CD4-positive, alpha-beta T cell (primary cell): ENCODE measurements at regions not wholly inside any gene's neighbourhood (a gene's known extent, or its start where the extent isn't known, plus 50 kb on each side); places are given as distances from the start of the nearest gene placed in this dataset.

Source experiments
- ATAC-seq: fragments of 200-7000 bp; cut with Tn5 transposase; one replicate; pipeline ENCODE4 v1.10.0; 2022; ENCODE audit warnings: mild to moderate bottlenecking; ENCODE audit not compliant: poor library complexity
- CTCF ChIA-PET: fragments of 350-600 bp; sonication (Branson Sonifier 250); formaldehyde crosslinking; loops from one replicate; lab custom pipeline; 2021; ENCODE audit warnings: antibody characterized with exemption, inconsistent platforms; lab: Charles Lee
- POLR2A ChIA-PET: fragments of 350-600 bp; sonication (Branson Sonifier 250); formaldehyde crosslinking; loops from one replicate; lab custom pipeline; 2021; ENCODE audit warnings: antibody characterized with exemption, inconsistent platforms; lab: Charles Lee
- DNase-seq, 14 experiments: peaks; one replicate each; pipeline ENCODE4 v3.0.0-alpha.2; 2013 to 2020; ENCODE audit warnings: mixed read lengths in 2 of 14
- H3K27ac ChIP-seq, 2 donors: one replicate each; pipeline versions ENCODE4 v1.5.1 to v1.7.0; 2013; ENCODE audit warnings: low read length in 2 of 2, low read depth in 1 of 2, mild to moderate bottlenecking in 1 of 2
- H3K27me3 ChIP-seq, 2 experiments: 1 replicate in 1 of 2; 2 replicates in 1 of 2; pipeline versions ENCODE4 v1.6.1 to v1.7.0; 2013; ENCODE audit warnings: low read length in 2 of 2, control low read depth in 1 of 2, mild to moderate bottlenecking in 1 of 2, moderate library complexity in 1 of 2; ENCODE audit not compliant: insufficient read depth in 2 of 2, control insufficient read depth in 1 of 2
- H3K36me3 ChIP-seq: one replicate; pipeline ENCODE4 v1.6.1; 2013; ENCODE audit warnings: low read length, control low read depth; ENCODE audit not compliant: insufficient read depth
- H3K4me1 ChIP-seq: one replicate; pipeline ENCODE4 v1.6.1; 2013; ENCODE audit warnings: low read length, control low read depth; ENCODE audit not compliant: insufficient read depth
- H3K4me3 ChIP-seq: one replicate; pipeline ENCODE4 v1.5.1; 2013; ENCODE audit warnings: mild to moderate bottlenecking, low read length, moderate library complexity
- H3K9me3 ChIP-seq, 2 experiments: 1 replicate in 1 of 2; 2 replicates in 1 of 2; pipeline versions ENCODE4 v1.6.1 to v1.7.0; 2013; ENCODE audit warnings: low read length in 2 of 2, mild to moderate bottlenecking in 2 of 2, control low read depth in 1 of 2, moderate library complexity in 1 of 2; ENCODE audit not compliant: control insufficient read depth in 1 of 2, insufficient read depth in 1 of 2
- H3K27ac Mint-ChIP-seq: one replicate; pipeline ENCODE4 v1.8.0; 2020; ENCODE audit warnings: mixed read lengths
- H3K27me3 Mint-ChIP-seq: one replicate; pipeline ENCODE4 v1.8.0; 2021; ENCODE audit warnings: mixed read lengths
- H3K36me3 Mint-ChIP-seq: one replicate; pipeline ENCODE4 v1.8.0; 2021; ENCODE audit warnings: low read depth, mixed read lengths
- H3K4me1 Mint-ChIP-seq: one replicate; pipeline ENCODE4 v1.8.0; 2021; ENCODE audit warnings: low read depth, mixed read lengths
- H3K4me3 Mint-ChIP-seq: one replicate; pipeline ENCODE4 v1.8.0; 2020; ENCODE audit warnings: mild to moderate bottlenecking, mixed read lengths
- H3K9me3 Mint-ChIP-seq: one replicate; pipeline ENCODE4 v1.8.0; 2020; ENCODE audit warnings: mixed read lengths
- CTCF ChIP-seq: fragments of 200-600 bp; IDR thresholded peaks from one replicate; pipeline ENCODE4 v1.8.0; 2022; ENCODE audit warnings: antibody characterized with exemption, mild to moderate bottlenecking
- intact Hi-C, 2 experiments: fragments of 100-400 bp; cut with DNase I in 1 of 2; cut with micrococcal nuclease in 1 of 2; formaldehyde crosslinking; loops; one replicate each; pipeline versions ENCODE4 v1.15.1 to v1.9.0; 2023 to 2025; cut with DNase I, micrococcal nuclease

- Histone ChIP-seq H3K4me3 (no peak overlapping the region), H3K9me3 (no peaks in the 10 kb centered on the region), H3K27me3 (no peaks in the 10 kb centered on the region), H3K36me3 (no peaks in the 10 kb centered on the region), H3K4me1 (no peaks in the 10 kb centered on the region), H3K27ac (no peak overlapping the region)
- POLR2A ChIA-PET = no interaction called here
- ATAC-seq (no peak), DNase-seq (no peak)
- H3K9me3 Mint-ChIP-seq = peaks cover 2% of the 10 kb centered on the region
- no peaks in the 10 kb centered on the region for H3K4me1 Mint-ChIP-seq
- intact Hi-C loops = no loop called here
- H3K27ac Mint-ChIP-seq = no peak overlapping the region
- peaks cover 34% of the 10 kb centered on the region for H3K27me3 Mint-ChIP-seq
- CTCF ChIA-PET = no interaction called here
- no peak for TF ChIP-seq CTCF
- H3K36me3 Mint-ChIP-seq = no peaks in the 10 kb centered on the region
- no peak overlapping the region for H3K4me3 Mint-ChIP-seq
Observed at GRCh38 chr2:234632527-234633391, 135.9 kb upstream of the ARL4C start.

GRCh38 chr2:234631646-234632514, 135.0 kb upstream of the ARL4C start:
- H3K27me3 Mint-ChIP-seq = peaks cover 37% of the 10 kb centered on the region
- POLR2A ChIA-PET = no interaction called here
- intact Hi-C loops = no loop called here
- no peaks in the 10 kb centered on the region for H3K9me3 ChIP-seq
- DNase-seq (no peak), ATAC-seq (no peak)
- H3K36me3 Mint-ChIP-seq = no peaks in the 10 kb centered on the region
- TF ChIP-seq CTCF = no peak
- H3K4me1 Mint-ChIP-seq = no peaks in the 10 kb centered on the region
- H3K36me3 ChIP-seq = no peaks in the 10 kb centered on the region
- H3K4me3 ChIP-seq = no peak overlapping the region
- H3K27me3 ChIP-seq = no peaks in the 10 kb centered on the region
- CTCF ChIA-PET = no interaction called here
- H3K27ac ChIP-seq = no peak overlapping the region
- H3K27ac Mint-ChIP-seq = no peak overlapping the region
- H3K4me3 Mint-ChIP-seq = no peak overlapping the region
- peaks cover 2% of the 10 kb centered on the region for H3K9me3 Mint-ChIP-seq
- no peaks in the 10 kb centered on the region for H3K4me1 ChIP-seq

- H3K4me3 ChIP-seq = no peak overlapping the region
- no peak for ATAC-seq
- Mint-ChIP-seq H3K4me3 (no peak overlapping the region), H3K27ac (no peak overlapping the region), H3K36me3 (no peaks in the 10 kb centered on the region), H3K27me3 (peaks cover 40% of the 10 kb centered on the region), H3K4me1 (no peaks in the 10 kb centered on the region), H3K9me3 (no peaks in the 10 kb centered on the region)
- DNase-seq = no peak
- H3K27ac ChIP-seq = no peak overlapping the region
- intact Hi-C loops = no loop called here
- CTCF ChIA-PET = no interaction called here
- H3K4me1 ChIP-seq = no peaks in the 10 kb centered on the region
- POLR2A ChIA-PET = interaction anchor here (0.6 kb wide), 1 partner anchor 204 kb away, joined by 3 read pairs; no protein-coding TSS in a partner anchor
- no peak for TF ChIP-seq CTCF
- no peaks in the 10 kb centered on the region for H3K27me3 ChIP-seq
- H3K9me3 ChIP-seq = no peaks in the 10 kb centered on the region
- no peaks in the 10 kb centered on the region for H3K36me3 ChIP-seq
Observed at GRCh38 chr2:234630801-234631261, 133.9 kb upstream of the ARL4C start.
